ENCODE measurements at regions not wholly inside any gene's neighbourhood (a gene's known extent, or its start where the extent isn't known, plus 50 kb on each side); places are given as distances from the start of the nearest gene placed in this dataset.

- DNase-seq: no peak
Measured at GRCh38 chr6:113635222-113635986, 221.7 kb upstream of the MARCKS start.

GRCh38 chr6:113636357-113636824 is 220.8 kb upstream of the MARCKS start:
- DNase-seq: no peak

GRCh38 chr6:113640051-113640450 is 217.1 kb upstream of the MARCKS start:
- DNase-seq: no peak

GRCh38 chr6:113642001-113642713 is 215.0 kb upstream of the MARCKS start:
- DNase-seq: no peak

- DNase-seq: no peak
Measured at GRCh38 chr6:113642714-113643406, 214.3 kb upstream of the MARCKS start.

- DNase-seq: no peak
Measured at GRCh38 chr6:113643407-113643770, 213.8 kb upstream of the MARCKS start.

GRCh38 chr6:113644861-113645575 is 212.1 kb upstream of the MARCKS start:
- no peak for DNase-seq

GRCh38 chr6:113645576-113645970 is 211.6 kb upstream of the MARCKS start:
- no peak for DNase-seq

GRCh38 chr6:113645986-113646385 is 211.2 kb upstream of the MARCKS start:
- DNase-seq: no peak

- DNase-seq: no peak
Measured at GRCh38 chr6:113646701-113647100, 210.4 kb upstream of the MARCKS start.

GRCh38 chr6:113647143-113647889 is 209.8 kb upstream of the MARCKS start:
- DNase-seq: no peak

- no peak for DNase-seq
Measured at GRCh38 chr6:113648698-113649097, 208.4 kb upstream of the MARCKS start.

GRCh38 chr6:113649276-113649675 is 207.9 kb upstream of the MARCKS start:
- DNase-seq: no peak

GRCh38 chr6:113649880-113650609 is 207.1 kb upstream of the MARCKS start:
- no peak for DNase-seq

GRCh38 chr6:113650610-113650979 is 206.6 kb upstream of the MARCKS start:
- no peak for DNase-seq

- no peak for DNase-seq
Measured at GRCh38 chr6:113651120-113651519, 206.0 kb upstream of the MARCKS start.

GRCh38 chr6:113651920-113652319 is 205.2 kb upstream of the MARCKS start:
- no peak for DNase-seq

GRCh38 chr6:113653275-113653674 is 203.9 kb upstream of the MARCKS start:
- DNase-seq: no peak

- no peak for DNase-seq
Measured at GRCh38 chr6:113654396-113654795, 202.7 kb upstream of the MARCKS start.

GRCh38 chr6:113655761-113656160 is 201.4 kb upstream of the MARCKS start:
- DNase-seq: no peak

GRCh38 chr6:113659762-113660404 is 197.3 kb upstream of the MARCKS start:
- no peak for DNase-seq

All from activated naive CD4-positive, alpha-beta T cell treated with Interleukin-2 at 50 U/mL for 16 hours (primary cell).